WERI-Rb-1 (cell line): ENCODE measurements at regions not wholly inside any gene's neighbourhood (a gene's known extent, or its start where the extent isn't known, plus 50 kb on each side); places are given as distances from the start of the nearest gene placed in this dataset.

Experiments
- DNase-seq: peaks from one replicate; pipeline ENCODE4 v3.0.0-alpha.2; 2020
- H3K27ac ChIP-seq: fragments of 250-450 bp; sonication (Bioruptor Pico); 2 replicates; pipeline ENCODE4 v1.5.1; 2020; ENCODE audit warnings: mild to moderate bottlenecking, moderate library complexity
- H3K27me3 ChIP-seq: fragments of 250-450 bp; sonication (Bioruptor Pico); 2 replicates; pipeline ENCODE4 v1.5.1; 2021; ENCODE audit warnings: mild to moderate bottlenecking, low read depth, moderate library complexity; ENCODE audit not compliant: insufficient read depth, severe bottlenecking
- H3K36me3 ChIP-seq: fragments of 250-450 bp; sonication (Bioruptor Pico); 2 replicates; pipeline ENCODE4 v1.5.1; 2020; ENCODE audit warnings: mild to moderate bottlenecking, moderate library complexity
- H3K4me3 ChIP-seq: 2 replicates; pipeline ENCODE4 v1.5.1; 2011; ENCODE audit warnings: low read depth, mild to moderate bottlenecking, control low read depth, low read length
- H3K9me3 ChIP-seq: fragments of 250-450 bp; sonication (Bioruptor Pico); 2 replicates; pipeline ENCODE4 v1.5.1; 2021; ENCODE audit warnings: mild to moderate bottlenecking, moderate library complexity; ENCODE audit not compliant: severe bottlenecking
- CTCF ChIP-seq: IDR thresholded peaks from 2 replicates; pipeline ENCODE4 v1.5.1; 2011; ENCODE audit warnings: low read depth, mild to moderate bottlenecking, control low read depth, inconsistent platforms, low read length

- Histone ChIP-seq H3K27ac (no peak overlapping the region), H3K4me3 (no peak overlapping the region), H3K27me3 (no peaks in the 10 kb centered on the region), H3K36me3 (no peaks in the 10 kb centered on the region), H3K9me3 (no peaks in the 10 kb centered on the region)
- no peak for TF ChIP-seq CTCF
- DNase-seq: no peak
Observed at GRCh38 chr7:131655447-131655846, 99.0 kb upstream of the PODXL start.

GRCh38 chr7:131654668-131655326, 98.4 kb upstream of the PODXL start:
- Histone ChIP-seq H3K27ac (no peak overlapping the region), H3K9me3 (no peaks in the 10 kb centered on the region), H3K27me3 (no peaks in the 10 kb centered on the region), H3K4me3 (no peak overlapping the region), H3K36me3 (no peaks in the 10 kb centered on the region)
- DNase-seq: peak; percentile 90
- TF ChIP-seq CTCF: peak; percentile 97

- no peak overlapping the region for H3K27ac ChIP-seq
- no peak for TF ChIP-seq CTCF
Observed at GRCh38 chr7:131654249-131654558, 97.8 kb upstream of the PODXL start.

GRCh38 chr7:131653418-131654248, 97.2 kb upstream of the PODXL start:
- Histone ChIP-seq H3K27ac (no peak overlapping the region), H3K9me3 (no peaks in the 10 kb centered on the region), H3K36me3 (no peaks in the 10 kb centered on the region), H3K4me3 (no peak overlapping the region), H3K27me3 (no peaks in the 10 kb centered on the region)
- no peak for DNase-seq
- no peak for TF ChIP-seq CTCF

More at GRCh38 chr7:131654249-131654558, 97.8 kb upstream of the PODXL start:
- Histone ChIP-seq H3K36me3 (no peaks in the 10 kb centered on the region), H3K27me3 (no peaks in the 10 kb centered on the region), H3K9me3 (no peaks in the 10 kb centered on the region), H3K4me3 (no peak overlapping the region)
- DNase-seq: no peak

- no peak for DNase-seq
- H3K9me3 ChIP-seq: no peaks in the 10 kb centered on the region
- no peaks in the 10 kb centered on the region for H3K36me3 ChIP-seq
- TF ChIP-seq CTCF: no peak
- no peak overlapping the region for H3K27ac ChIP-seq
- H3K4me3 ChIP-seq: no peak overlapping the region
- H3K27me3 ChIP-seq: no peaks in the 10 kb centered on the region
Observed at GRCh38 chr7:131652934-131653333, 96.5 kb upstream of the PODXL start.
